PFSK-1 (cell line): ENCODE measurements at regions not wholly inside any gene's neighbourhood (a gene's known extent, or its start where the extent isn't known, plus 50 kb on each side); places are given as distances from the start of the nearest gene placed in this dataset.

Experiments used
- POLR2AphosphoS5 ChIP-seq: IDR thresholded peaks from 2 replicates; pipeline ENCODE4 v1.6.1; 2012; ENCODE audit warnings: low read depth, mild to moderate bottlenecking, control low read depth, low read length, moderate library complexity
- SIN3A ChIP-seq: IDR thresholded peaks from 2 replicates; pipeline ENCODE4 v1.6.1; 2012; ENCODE audit warnings: mild to moderate bottlenecking, low read length, moderate library complexity, borderline replicate concordance; ENCODE audit not compliant: insufficient read depth
- TAF1 ChIP-seq: IDR thresholded peaks from 2 replicates; pipeline ENCODE4 v1.6.1; 2012; ENCODE audit warnings: low read length, control low read depth, borderline replicate concordance; ENCODE audit not compliant: insufficient read depth

DNA sequence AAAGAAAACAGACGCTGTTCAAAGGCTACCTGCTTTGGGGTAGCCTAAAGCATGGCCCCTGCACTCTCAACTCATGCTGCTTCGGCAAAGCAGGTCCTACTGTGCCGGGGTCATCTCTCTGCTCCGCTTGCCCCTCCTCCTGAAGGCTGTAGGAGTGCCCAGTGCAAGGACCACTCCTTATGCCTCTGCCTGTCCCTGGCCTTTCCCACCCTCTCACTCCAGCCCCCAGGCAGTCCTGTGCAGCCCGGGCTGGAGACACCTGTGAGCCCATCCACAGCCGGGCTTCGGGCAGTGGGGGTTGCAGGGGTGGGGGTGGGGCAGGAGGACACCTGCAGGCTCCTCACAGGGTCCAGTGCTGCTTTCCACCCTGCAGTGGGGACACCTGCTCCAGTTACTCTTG lies 69.1 kb downstream of the ACKR3 start:
- TF ChIP-seq SIN3A (no peak), TAF1 (no peak), POLR2AphosphoS5 (no peak)
